NCI-H748 (cell line): ENCODE measurements at regions not wholly inside any gene's neighbourhood (a gene's known extent, or its start where the extent isn't known, plus 50 kb on each side); places are given as distances from the start of the nearest gene placed in this dataset.

Experiments
- DNase-seq: peaks from one replicate; lab custom pipeline; 2025; ENCODE audit not compliant: unreplicated experiment; lab: John Stamatoyannopoulos, UW

- DNase-seq, result no peak
Measured at GRCh38 chr15:62757535-62757934, 285.0 kb upstream of the TPM1 start.

- no peak for DNase-seq
Measured at GRCh38 chr15:62758126-62758951, 284.2 kb upstream of the TPM1 start.

GRCh38 chr15:62758952-62759349, 283.6 kb upstream of the TPM1 start:
- no peak for DNase-seq

GRCh38 chr15:62760538-62760937, 282.0 kb upstream of the TPM1 start:
- no peak for DNase-seq

- DNase-seq, result no peak
Measured at GRCh38 chr15:62765916-62766315, 276.6 kb upstream of the TPM1 start.

- DNase-seq, result no peak
Measured at GRCh38 chr15:62766599-62766998, 275.9 kb upstream of the TPM1 start.

- no peak for DNase-seq
Measured at GRCh38 chr15:62769604-62770003, 272.9 kb upstream of the TPM1 start.

GRCh38 chr15:62770111-62770660, 272.4 kb upstream of the TPM1 start:
- no peak for DNase-seq

GRCh38 chr15:62770752-62771151, 271.8 kb upstream of the TPM1 start:
- DNase-seq, result no peak

- DNase-seq, result no peak
Measured at GRCh38 chr15:62771234-62771633, 271.3 kb upstream of the TPM1 start.

GRCh38 chr15:62773369-62774165, 269.0 kb upstream of the TPM1 start:
- DNase-seq, result no peak

- no peak for DNase-seq
Measured at GRCh38 chr15:62775932-62776331, 266.6 kb upstream of the TPM1 start.

- no peak for DNase-seq
Measured at GRCh38 chr15:62777671-62778070, 264.9 kb upstream of the TPM1 start.

GRCh38 chr15:62779036-62779770, 263.3 kb upstream of the TPM1 start:
- no peak for DNase-seq

- no peak for DNase-seq
Measured at GRCh38 chr15:62779899-62780298, 262.6 kb upstream of the TPM1 start.

GRCh38 chr15:62781081-62781497, 261.5 kb upstream of the TPM1 start:
- no peak for DNase-seq

- peak; percentile 62 for DNase-seq
Measured at GRCh38 chr15:62782071-62782841, 260.3 kb upstream of the TPM1 start.

- no peak for DNase-seq
Measured at GRCh38 chr15:62782896-62783295, 259.7 kb upstream of the TPM1 start.

- no peak for DNase-seq
Measured at GRCh38 chr15:62783303-62783957, 259.1 kb upstream of the TPM1 start.
